SK-N-SH (cell line): ENCODE measurements at regions not wholly inside any gene's neighbourhood (a gene's known extent, or its start where the extent isn't known, plus 50 kb on each side); places are given as distances from the start of the nearest gene placed in this dataset.

ENCODE experiments used
- CTCF ChIA-PET: fragments of 300-600, 350-600 bp; formaldehyde crosslinking; extraction: SDS; loops from one replicate; lab custom pipeline; 2021; lab: Yijun Ruan, JAX
- POLR2A ChIA-PET: fragments of 350-600 bp; sonication (Branson Sonifier 250); formaldehyde crosslinking; extraction: SDS; loops from one replicate; lab custom pipeline; 2020; ENCODE audit warnings: antibody characterized with exemption, inconsistent platforms; lab: Yijun Ruan, JAX
- DNase-seq: peaks from one replicate; pipeline ENCODE4 v3.0.0; 2012
- H2AFZ ChIP-seq: fragments of 200-600 bp; sonication (generic); 2 replicates; pipeline ENCODE4 v1.8.1; 2016; ENCODE audit warnings: antibody characterized with exemption, mild to moderate bottlenecking, low read depth
- H3F3A ChIP-seq: fragments of 200-600 bp; sonication (generic); replicated peaks from 2 replicates; pipeline ENCODE3; 2016; ENCODE audit warnings: antibody characterized with exemption, mild to moderate bottlenecking; ENCODE audit not compliant: insufficient read depth
- H3K27ac ChIP-seq, 2 experiments: fragments of 200-500 bp in 1 of 2; fragments of 200-600 bp in 1 of 2; sonication (Bioruptor generic) in 1 of 2; sonication (generic), shearing (Covaris generic) in 1 of 2; 2 replicates each; pipeline versions ENCODE4 v1.5.1 to v1.6.1; 2014 to 2016; ENCODE audit warnings: low read depth in 2 of 2, inconsistent platforms in 1 of 2, low read length in 1 of 2, mild to moderate bottlenecking in 1 of 2, mixed read lengths in 1 of 2
- H3K27me3 ChIP-seq: fragments of 200-600 bp; sonication (generic), shearing (Covaris generic); 2 replicates; pipeline ENCODE4 v1.6.1; 2016; ENCODE audit warnings: mixed run types; ENCODE audit not compliant: insufficient read depth
- H3K36me3 ChIP-seq, 2 experiments: fragments of 200-500 bp in 1 of 2; fragments of 200-600 bp in 1 of 2; sonication (Bioruptor generic) in 1 of 2; sonication (generic) in 1 of 2; replicated peaks in 1 of 2; 2 replicates each; pipeline versions ENCODE3 to v1.5.1; 2014 to 2016; ENCODE audit warnings: low read length in 1 of 2, mild to moderate bottlenecking in 1 of 2; ENCODE audit not compliant: insufficient read depth in 2 of 2, control insufficient read depth in 1 of 2
- H3K4me1 ChIP-seq, 2 experiments: fragments of 200-500 bp in 1 of 2; fragments of 200-600 bp in 1 of 2; sonication (Bioruptor generic) in 1 of 2; sonication (generic), shearing (Covaris generic) in 1 of 2; 2 replicates each; pipeline versions ENCODE4 v1.5.1 to v1.6.1; 2014 to 2016; ENCODE audit warnings: low read depth in 1 of 2, low read length in 1 of 2, mixed run types in 1 of 2; ENCODE audit not compliant: insufficient read depth in 2 of 2, control insufficient read depth in 1 of 2
- H3K4me2 ChIP-seq: fragments of 200-600 bp; sonication (generic), shearing (Covaris generic); 2 replicates; pipeline ENCODE4 v1.6.1; 2017; ENCODE audit warnings: mixed run types
- H3K4me3 ChIP-seq, 2 experiments: fragments of 200-500 bp in 1 of 2; fragments of 200-600 bp in 1 of 2; sonication (Bioruptor generic) in 1 of 2; sonication (generic), shearing (Covaris generic) in 1 of 2; 2 replicates each; pipeline versions ENCODE4 v1.5.1 to v1.8.1; 2014 to 2016; ENCODE audit warnings: low read depth in 2 of 2, inconsistent platforms in 1 of 2, low read length in 1 of 2, mild to moderate bottlenecking in 1 of 2, mixed read lengths in 1 of 2, moderate library complexity in 1 of 2
- H3K79me2 ChIP-seq: fragments of 200-600 bp; sonication (generic); 2 replicates; pipeline ENCODE4 v1.8.1; 2017; ENCODE audit warnings: mild to moderate bottlenecking; ENCODE audit not compliant: insufficient read depth
- H3K9ac ChIP-seq: fragments of 200-600 bp; sonication (generic); 2 replicates; pipeline ENCODE4 v1.6.1; 2017; ENCODE audit warnings: mixed run types
- H3K9me2 ChIP-seq: fragments of 200-600 bp; sonication (generic); 2 replicates; pipeline ENCODE4 v1.6.1; 2017; ENCODE audit warnings: mixed run types
- H3K9me3 ChIP-seq: fragments of 200-600 bp; sonication (generic); 2 replicates; pipeline ENCODE4 v1.6.1; 2017; ENCODE audit warnings: mixed run types, mild to moderate bottlenecking, moderate library complexity
- H4K20me1 ChIP-seq: fragments of 200-600 bp; sonication (generic); 2 replicates; pipeline ENCODE4 v1.6.1; 2017; ENCODE audit warnings: mild to moderate bottlenecking, mixed run types; ENCODE audit not compliant: insufficient read depth
- EP300 ChIP-seq, 2 experiments: IDR thresholded peaks; 2 replicates each; pipeline versions ENCODE4 v1.4.0 to v1.6.1; 2012; ENCODE audit warnings: borderline replicate concordance in 1 of 2, low read depth in 1 of 2, low read length in 1 of 2
- FOSL2 ChIP-seq: IDR thresholded peaks from 2 replicates; pipeline ENCODE4 v1.4.0; 2012; ENCODE audit warnings: low read depth, mild to moderate bottlenecking, moderate library complexity, borderline replicate concordance
- IRF3 ChIP-seq: fragments of 150-350 bp; IDR thresholded peaks from 2 replicates; pipeline ENCODE4 v1.6.1; 2016; ENCODE audit warnings: mild to moderate bottlenecking, low read depth, low read length
- JUND ChIP-seq: IDR thresholded peaks from 2 replicates; pipeline ENCODE4 v1.4.0; 2012
- MEF2A ChIP-seq: IDR thresholded peaks from 2 replicates; pipeline ENCODE4 v1.4.0; 2012; ENCODE audit warnings: low read depth, borderline replicate concordance
- RAD21 ChIP-seq: IDR thresholded peaks from 2 replicates; pipeline ENCODE4 v1.6.1; 2012; ENCODE audit warnings: mild to moderate bottlenecking, low read length
- TAF1 ChIP-seq: IDR thresholded peaks from 2 replicates; pipeline ENCODE4 v1.6.1; 2012; ENCODE audit warnings: low read depth, mild to moderate bottlenecking, low read length, moderate library complexity, borderline replicate concordance
- YY1 ChIP-seq: IDR thresholded peaks from 2 replicates; pipeline ENCODE4 v1.4.0; 2012; ENCODE audit warnings: low read depth, mild to moderate bottlenecking
- ZBTB33 ChIP-seq: IDR thresholded peaks from 2 replicates; pipeline ENCODE4 v1.4.0; 2012; ENCODE audit warnings: low read depth, borderline replicate concordance
- WGBS: methylation state at CpG from one replicate; pipeline ENCODE4 v1.1.6; 2017; ENCODE audit warnings: low lambda C conversion rate; 5-methylcytosine and 5-hydroxymethylcytosine counted together

- Histone ChIP-seq H3K79me2 (no peaks in the 10 kb centered on the region), H3K9ac (no peak overlapping the region)
- TF ChIP-seq ZBTB33 (no peak), MEF2A (no peak), YY1 (no peak)
- TF ChIP-seq, all 33 proteins: peak for 0
- Histone ChIP-seq H3K27ac (no peak overlapping the region), H3K36me3 (no peaks in the 10 kb centered on the region), H3K27me3 (peaks cover 15% of the 10 kb centered on the region; the same call in 1 of the 2 replicates), H2AFZ (no peak overlapping the region), H3K9me3 (peaks cover 5% of the 10 kb centered on the region; the same call in 1 of the 2 replicates), H4K20me1 (no peaks in the 10 kb centered on the region), H3K9me2 (no peaks in the 10 kb centered on the region), H3K4me3 (no peak overlapping the region), H3F3A (no peaks in the 10 kb centered on the region), H3K4me2 (no peak overlapping the region), H3K4me1 (peaks cover under 1 to 4% of the 10 kb centered on the region in 2 experiments; a peak in 2 of 4 replicates)
- CTCF ChIA-PET, result interaction anchor here (0.8 to 1.4 kb wide), 2 partner anchors 24 to 213 kb away, joined by 3 to 5 read pairs; no protein-coding TSS in a partner anchor
- POLR2A ChIA-PET, result no interaction called here
- no peak for DNase-seq
- WGBS, result 37% methylated on average over 2 of the region's 2 CpGs
Observed at GRCh38 chr15:77846360-77846759, 213.6 kb upstream of the LINGO1 start.

- H3K27ac ChIP-seq, result no peak overlapping the region
- 27% methylated on average over 2 of the region's 3 CpGs for WGBS
- TF ChIP-seq RAD21, result no peak
- TF ChIP-seq IRF3, result no peak
- TF ChIP-seq JUND, result no peak
- TF ChIP-seq TAF1, result no peak
- TF ChIP-seq FOSL2, result no peak
- no peak for TF ChIP-seq EP300 (IDR thresholded peaks at IDR 0.05; ENCODE audit: borderline replicate concordance in 1 of 2, low read depth in 1 of 2, low read length in 1 of 2)
- no peaks in the 10 kb centered on the region for H3F3A ChIP-seq
- H3K36me3 ChIP-seq, result no peaks in the 10 kb centered on the region
- no peak overlapping the region for H2AFZ ChIP-seq
- no peak overlapping the region for H3K4me3 ChIP-seq
- H3K9me2 ChIP-seq, result no peaks in the 10 kb centered on the region
- ChIA-PET POLR2A (no interaction called here), CTCF (no interaction called here)
- H3K79me2 ChIP-seq, result no peaks in the 10 kb centered on the region
- peaks cover under 1% of the 10 kb centered on the region; the same call in 1 of the 2 replicates for H3K9me3 ChIP-seq
- no peak overlapping the region for H3K4me2 ChIP-seq
- peaks cover 15% of the 10 kb centered on the region; the same call in 1 of the 2 replicates for H3K27me3 ChIP-seq
- DNase-seq, result no peak
- peaks cover 6 to 9% of the 10 kb centered on the region in 2 experiments; a peak in 2 of 4 replicates for H3K4me1 ChIP-seq
- no peak overlapping the region for H3K9ac ChIP-seq
- no peaks in the 10 kb centered on the region for H4K20me1 ChIP-seq
Observed at GRCh38 chr15:77844798-77845446, 212.2 kb upstream of the LINGO1 start.
